Astrocyte (in vitro differentiated cells and primary cell): ENCODE measurements at regions not wholly inside any gene's neighbourhood (a gene's known extent, or its start where the extent isn't known, plus 50 kb on each side); places are given as distances from the start of the nearest gene placed in this dataset.

Experiments used
- DNase-seq: peaks from one replicate; pipeline ENCODE4 v3.0.0-alpha.2; 2010; ENCODE audit warnings: low read depth
- FAIRE-seq: peaks from 2 replicates; lab custom pipeline; 2011; peaks lifted over from hg19 to GRCh38; lab: Jason Lieb, UNC
- H2AFZ ChIP-seq: 2 replicates; pipeline ENCODE4 v1.6.0; 2012; ENCODE audit warnings: low read depth, low read length, inconsistent platforms
- H3K27ac ChIP-seq: 2 replicates; pipeline ENCODE4 v1.5.1; 2011; ENCODE audit warnings: low read depth, low read length, inconsistent platforms
- H3K27me3 ChIP-seq: 2 replicates; pipeline ENCODE4 v1.6.0; 2011; ENCODE audit warnings: low read length, inconsistent platforms; ENCODE audit not compliant: insufficient read depth
- H3K36me3 ChIP-seq: 2 replicates; pipeline ENCODE4 v1.5.1; 2011; ENCODE audit warnings: low read length, inconsistent platforms; ENCODE audit not compliant: insufficient read depth
- H3K4me1 ChIP-seq: 2 replicates; pipeline ENCODE4 v1.5.1; 2011; ENCODE audit warnings: low read length, inconsistent platforms; ENCODE audit not compliant: insufficient read depth
- H3K4me2 ChIP-seq: 2 replicates; pipeline ENCODE4 v1.6.0; 2012; ENCODE audit warnings: low read length, inconsistent platforms
- H3K4me3 ChIP-seq: 2 replicates; pipeline ENCODE4 v1.5.1; 2011; ENCODE audit warnings: low read depth, mild to moderate bottlenecking, low read length, inconsistent platforms; ENCODE audit not compliant: insufficient read depth
- H3K79me2 ChIP-seq: 2 replicates; pipeline ENCODE4 v1.6.0; 2012; ENCODE audit warnings: mild to moderate bottlenecking, low read length, inconsistent platforms; ENCODE audit not compliant: insufficient read depth
- H3K9ac ChIP-seq: 2 replicates; pipeline ENCODE4 v1.6.0; 2012; ENCODE audit warnings: mild to moderate bottlenecking, low read length, inconsistent platforms
- H3K9me3 ChIP-seq: 2 replicates; pipeline ENCODE4 v1.5.1; 2012; ENCODE audit warnings: low read depth, mild to moderate bottlenecking, low read length, inconsistent platforms; ENCODE audit not compliant: insufficient read depth
- H4K20me1 ChIP-seq: 2 replicates; pipeline ENCODE4 v1.6.0; 2012; ENCODE audit warnings: low read length, inconsistent platforms; ENCODE audit not compliant: insufficient read depth
- H3K27ac Mint-ChIP-seq: one replicate; pipeline ENCODE4 v1.8.0; 2021; ENCODE audit warnings: mild to moderate bottlenecking, mixed read lengths; ENCODE audit not compliant: unreplicated experiment
- H3K27me3 Mint-ChIP-seq: one replicate; pipeline ENCODE4 v1.8.0; 2021; ENCODE audit warnings: low read depth, mixed read lengths; ENCODE audit not compliant: unreplicated experiment
- H3K36me3 Mint-ChIP-seq: one replicate; pipeline ENCODE4 v1.8.0; 2021; ENCODE audit warnings: low read depth, mixed read lengths; ENCODE audit not compliant: unreplicated experiment
- H3K4me1 Mint-ChIP-seq: one replicate; pipeline ENCODE4 v1.8.0; 2021; ENCODE audit warnings: low read depth, mixed read lengths; ENCODE audit not compliant: unreplicated experiment
- H3K4me3 Mint-ChIP-seq: one replicate; pipeline ENCODE4 v1.8.0; 2021; ENCODE audit warnings: mild to moderate bottlenecking, moderate library complexity, mixed read lengths; ENCODE audit not compliant: unreplicated experiment
- H3K9me3 Mint-ChIP-seq: one replicate; pipeline ENCODE4 v1.8.0; 2021; ENCODE audit warnings: mild to moderate bottlenecking, mixed read lengths; ENCODE audit not compliant: unreplicated experiment
- CTCF ChIP-seq: IDR thresholded peaks from 2 replicates; pipeline ENCODE4 v1.5.1; 2011; ENCODE audit warnings: low read depth, mild to moderate bottlenecking, inconsistent platforms, low read length, moderate library complexity; ENCODE audit not compliant: insufficient read depth
- EZH2 ChIP-seq: IDR thresholded peaks from 2 replicates; pipeline ENCODE4 v1.6.1; 2012; ENCODE audit warnings: mild to moderate bottlenecking, low read length, inconsistent platforms; ENCODE audit not compliant: insufficient read depth

- Mint-ChIP-seq H3K4me1 (peaks cover 13% of the 10 kb centered on the region), H3K36me3 (no peaks in the 10 kb centered on the region), H3K27ac (no peak overlapping the region), H3K27me3 (peaks cover 22% of the 10 kb centered on the region), H3K4me3 (no peak overlapping the region), H3K9me3 (peaks cover 9% of the 10 kb centered on the region)
- Histone ChIP-seq H3K4me1 (no peaks in the 10 kb centered on the region), H3K27ac (no peak overlapping the region), H3K4me2 (no peak overlapping the region), H3K9ac (no peak overlapping the region), H3K4me3 (no peak overlapping the region), H2AFZ (no peak overlapping the region), H3K9me3 (peaks cover 13% of the 10 kb centered on the region), H3K27me3 (no peaks in the 10 kb centered on the region), H3K79me2 (no peaks in the 10 kb centered on the region), H3K36me3 (no peaks in the 10 kb centered on the region), H4K20me1 (no peaks in the 10 kb centered on the region)
- no peak for DNase-seq
- no peak for FAIRE-seq
- TF ChIP-seq CTCF (no peak), EZH2 (no peak)
Observed at GRCh38 chr1:4964634-4965345, 310.4 kb downstream of the AJAP1 start.

- Mint-ChIP-seq H3K9me3 (peaks cover 5% of the 10 kb centered on the region), H3K4me3 (no peak overlapping the region), H3K4me1 (peaks cover 13% of the 10 kb centered on the region), H3K36me3 (no peaks in the 10 kb centered on the region), H3K27me3 (peaks cover 22% of the 10 kb centered on the region), H3K27ac (peak overlapping the region; percentile 81)
- no peak overlapping the region for H3K27ac ChIP-seq
- H3K27me3 ChIP-seq, result no peaks in the 10 kb centered on the region
- TF ChIP-seq EZH2 (no peak), CTCF (no peak)
- no peaks in the 10 kb centered on the region for H3K4me1 ChIP-seq
- H2AFZ ChIP-seq, result no peak overlapping the region
- no peak overlapping the region for H3K9ac ChIP-seq
- H3K4me3 ChIP-seq, result no peak overlapping the region
- H3K36me3 ChIP-seq, result no peaks in the 10 kb centered on the region
- peaks cover 13% of the 10 kb centered on the region for H3K9me3 ChIP-seq
- H4K20me1 ChIP-seq, result no peaks in the 10 kb centered on the region
- FAIRE-seq (no peak), DNase-seq (peak; percentile 42)
- peak overlapping the region; percentile 37 for H3K4me2 ChIP-seq
- no peaks in the 10 kb centered on the region for H3K79me2 ChIP-seq
Observed at GRCh38 chr1:4963251-4963650, 308.8 kb downstream of the AJAP1 start.

GRCh38 chr1:4962836-4963235 lies 308.4 kb downstream of the AJAP1 start:
- peak overlapping the region; percentile 81 for H3K27ac Mint-ChIP-seq
- H3K4me3 Mint-ChIP-seq, result no peak overlapping the region
- H3K4me1 Mint-ChIP-seq, result peaks cover 13% of the 10 kb centered on the region
- H3K9me3 Mint-ChIP-seq, result peaks cover 2% of the 10 kb centered on the region
- no peaks in the 10 kb centered on the region for H3K36me3 Mint-ChIP-seq
- H3K27ac ChIP-seq, result no peak overlapping the region
- H4K20me1 ChIP-seq, result no peaks in the 10 kb centered on the region
- peak overlapping the region; percentile 37 for H3K4me2 ChIP-seq
- H3K4me3 ChIP-seq, result no peak overlapping the region
- peaks cover 22% of the 10 kb centered on the region for H3K27me3 Mint-ChIP-seq
- DNase-seq, result no peak
- no peak for TF ChIP-seq EZH2
- no peak for TF ChIP-seq CTCF
- no peaks in the 10 kb centered on the region for H3K79me2 ChIP-seq
- H3K9me3 ChIP-seq, result peaks cover 17% of the 10 kb centered on the region
- no peak overlapping the region for H3K9ac ChIP-seq
- H3K4me1 ChIP-seq, result no peaks in the 10 kb centered on the region
- no peaks in the 10 kb centered on the region for H3K36me3 ChIP-seq
- no peak overlapping the region for H2AFZ ChIP-seq
- no peaks in the 10 kb centered on the region for H3K27me3 ChIP-seq
- no peak for FAIRE-seq
